ENCODE measurements at regions not wholly inside any gene's neighbourhood (a gene's known extent, or its start where the extent isn't known, plus 50 kb on each side); places are given as distances from the start of the nearest gene placed in this dataset.

DNA sequence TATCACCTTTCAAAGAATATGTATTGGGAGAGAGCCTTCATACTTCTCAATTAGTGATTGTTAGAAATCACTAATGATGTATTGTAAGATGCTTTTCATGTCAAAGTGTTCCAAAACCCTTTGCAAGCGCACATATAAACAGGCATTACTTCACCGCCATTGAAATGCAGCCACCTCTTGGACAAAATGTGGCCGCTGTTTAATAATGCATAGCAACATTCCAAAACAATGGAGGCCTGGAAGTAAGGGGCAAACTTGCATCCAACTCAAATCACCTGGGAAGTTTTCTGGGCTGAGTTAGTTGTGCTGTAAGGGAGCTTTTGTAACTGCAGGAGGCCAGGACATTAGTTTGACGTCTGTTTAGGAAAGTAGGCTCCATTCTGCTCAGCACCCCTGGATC lies 438.1 kb downstream of the FGF9 start:
- Histone ChIP-seq H3K27me3 (no peaks in the 10 kb centered on the region), H3K27ac (peak overlapping the region in 1 of 2 donors; percentile 56), H3K9me3 (no peaks in the 10 kb centered on the region), H3K4me1 (peaks cover 0 to 5% of the 10 kb centered on the region in 2 donors), H3K36me3 (no peaks in the 10 kb centered on the region), H3K4me3 (no peak overlapping the region)
- DNase-seq (ENCODE audit: low spot score), result no peak
- TF ChIP-seq CTCF (IDR thresholded peaks at IDR 0.05), result no peak

DNA sequence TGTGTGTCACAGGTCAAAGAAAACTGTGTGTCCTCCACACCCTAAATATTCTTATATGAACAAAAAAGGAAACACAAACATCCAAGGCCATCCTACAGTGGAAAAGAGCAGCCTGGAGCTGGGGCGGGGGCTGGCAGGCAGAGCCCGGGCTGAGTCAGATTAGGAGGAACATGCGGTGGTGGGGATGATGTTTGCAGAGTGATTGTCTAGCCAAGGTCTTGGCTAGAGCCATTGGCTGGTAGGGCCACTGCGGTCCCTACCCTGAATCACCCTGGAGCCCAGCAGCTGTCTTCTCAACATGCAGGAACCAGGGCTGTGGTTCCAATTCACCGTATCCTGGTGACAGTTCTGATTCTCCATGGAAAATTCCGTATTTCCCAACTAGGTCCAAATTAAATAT lies 439.5 kb downstream of the FGF9 start:
- Histone ChIP-seq H3K4me1 (peaks cover 0 to 5% of the 10 kb centered on the region in 2 donors), H3K9me3 (no peaks in the 10 kb centered on the region), H3K27ac (no peak overlapping the region), H3K4me3 (no peak overlapping the region), H3K36me3 (no peaks in the 10 kb centered on the region), H3K27me3 (no peaks in the 10 kb centered on the region)
- no peak for TF ChIP-seq CTCF (IDR thresholded peaks at IDR 0.05)
- DNase-seq (ENCODE audit: low spot score), result peak; percentile 72

GRCh38 chr13:22111152-22111783 lies 440.4 kb downstream of the FGF9 start:
- DNase-seq (ENCODE audit: low spot score), result no peak
- Histone ChIP-seq H3K27me3 (no peaks in the 10 kb centered on the region), H3K27ac (peak overlapping the region in 1 of 2 donors; percentile 13), H3K4me3 (no peak overlapping the region), H3K4me1 (peaks cover 0 to 5% of the 10 kb centered on the region in 2 donors), H3K9me3 (no peaks in the 10 kb centered on the region), H3K36me3 (no peaks in the 10 kb centered on the region)
- TF ChIP-seq CTCF (IDR thresholded peaks at IDR 0.05), result no peak

GRCh38 chr13:22111961-22112360 lies 441.1 kb downstream of the FGF9 start:
- Histone ChIP-seq H3K27me3 (no peaks in the 10 kb centered on the region), H3K4me3 (no peak overlapping the region), H3K9me3 (no peaks in the 10 kb centered on the region), H3K4me1 (peaks cover 0 to 5% of the 10 kb centered on the region in 2 donors), H3K27ac (no peak overlapping the region), H3K36me3 (no peaks in the 10 kb centered on the region)
- TF ChIP-seq CTCF (IDR thresholded peaks at IDR 0.05), result no peak
- no peak for DNase-seq (ENCODE audit: low spot score)

DNA sequence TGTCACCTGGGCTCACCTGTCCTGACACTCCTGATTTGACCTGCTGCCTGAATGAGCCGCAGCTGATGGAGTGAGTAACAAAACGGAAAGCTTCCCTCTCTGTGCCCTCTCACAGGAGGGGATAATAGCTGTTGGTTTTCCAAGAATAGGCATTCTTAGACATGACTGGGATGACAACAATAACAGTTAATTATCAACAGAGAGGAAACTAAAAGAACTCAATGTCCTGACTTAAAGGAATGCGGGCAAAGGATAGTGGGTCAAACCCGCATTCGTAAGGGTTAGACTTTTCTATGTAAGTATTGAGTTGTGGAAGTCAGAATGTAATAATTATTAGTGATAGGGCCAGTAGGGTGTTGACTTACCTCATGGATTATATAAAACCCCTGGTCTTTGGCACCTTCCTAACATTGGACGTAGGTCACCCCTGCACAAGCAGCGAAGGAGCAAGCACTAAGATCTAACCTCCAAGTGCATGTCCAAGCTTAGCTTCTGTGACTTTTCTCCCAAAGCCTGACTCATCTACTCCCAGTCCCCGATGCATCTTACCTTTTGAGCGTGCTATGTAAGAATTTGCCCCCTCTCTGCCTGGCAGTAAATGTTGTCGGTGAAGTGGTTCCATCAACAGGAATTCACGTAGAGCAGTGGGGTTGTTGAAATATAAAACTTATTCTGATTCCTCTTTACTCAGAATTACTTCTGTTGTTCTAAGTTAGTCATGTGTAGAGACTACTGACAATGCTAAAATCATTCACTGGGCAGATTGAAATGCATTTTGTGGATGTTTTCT lies 442.3 kb downstream of the FGF9 start:
- Histone ChIP-seq H3K36me3 (no peaks in the 10 kb centered on the region), H3K4me1 (no peaks in the 10 kb centered on the region), H3K4me3 (no peak overlapping the region), H3K27me3 (no peaks in the 10 kb centered on the region), H3K9me3 (no peaks in the 10 kb centered on the region), H3K27ac (no peak overlapping the region)
- no peak for DNase-seq (ENCODE audit: low spot score)
- no peak for TF ChIP-seq CTCF (IDR thresholded peaks at IDR 0.05)

Data from right atrium auricular region (tissue), 2 donors.